Glomerular visceral epithelial cell (primary cell): ENCODE measurements at regions not wholly inside any gene's neighbourhood (a gene's known extent, or its start where the extent isn't known, plus 50 kb on each side); places are given as distances from the start of the nearest gene placed in this dataset.

ENCODE experiments used
- DNase-seq: peaks from one replicate; pipeline ENCODE4 v3.0.0-alpha.2; 2016; ENCODE audit errors: extremely low spot score

GRCh38 chr6:156378853-156379252 lies 398.3 kb upstream of the ARID1B start:
- DNase-seq = no peak

DNA sequence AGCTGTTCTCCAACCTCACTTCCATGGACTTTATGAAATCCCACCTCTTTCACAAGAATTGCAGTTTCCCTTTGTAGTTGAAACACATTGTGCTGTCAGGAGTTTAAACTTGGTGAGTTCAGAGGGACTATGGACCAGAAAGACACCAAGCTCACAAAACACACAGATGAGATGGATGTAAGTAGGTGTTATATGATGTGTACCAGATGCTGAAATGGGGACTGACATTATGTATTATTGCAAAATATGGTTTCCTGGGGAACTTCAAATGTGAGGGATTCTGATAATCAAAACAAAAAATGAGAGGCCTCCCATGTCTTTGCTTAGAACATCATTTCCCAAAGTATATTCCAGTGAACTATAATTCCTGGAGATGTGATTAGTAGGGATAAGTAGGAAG lies 401.1 kb upstream of the ARID1B start:
- DNase-seq = no peak

- DNase-seq = no peak
These were observed 417.3 kb upstream of the ARID1B start for GRCh38 chr6:156359912-156360311.

DNA sequence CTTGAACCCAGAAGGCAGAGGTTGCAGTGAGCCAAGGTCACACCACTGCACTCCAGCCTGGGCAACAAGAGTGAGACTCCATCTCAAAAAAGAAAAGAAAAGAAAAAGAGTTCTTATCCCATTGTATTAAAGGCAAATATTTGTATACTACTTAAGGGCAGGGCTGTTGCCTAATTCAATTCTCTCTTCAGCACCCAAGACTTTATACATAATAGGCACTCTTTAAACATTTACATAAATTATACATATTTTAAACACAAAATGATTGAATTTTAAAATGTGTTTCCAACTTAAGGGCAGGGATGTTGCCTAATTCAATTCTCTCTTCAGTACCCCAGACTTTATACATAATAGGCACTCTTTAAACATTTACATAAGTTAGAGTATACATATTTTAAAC lies 424.3 kb upstream of the ARID1B start:
- no peak for DNase-seq

GRCh38 chr6:156351346-156351966 lies 425.7 kb upstream of the ARID1B start:
- DNase-seq = no peak

DNA sequence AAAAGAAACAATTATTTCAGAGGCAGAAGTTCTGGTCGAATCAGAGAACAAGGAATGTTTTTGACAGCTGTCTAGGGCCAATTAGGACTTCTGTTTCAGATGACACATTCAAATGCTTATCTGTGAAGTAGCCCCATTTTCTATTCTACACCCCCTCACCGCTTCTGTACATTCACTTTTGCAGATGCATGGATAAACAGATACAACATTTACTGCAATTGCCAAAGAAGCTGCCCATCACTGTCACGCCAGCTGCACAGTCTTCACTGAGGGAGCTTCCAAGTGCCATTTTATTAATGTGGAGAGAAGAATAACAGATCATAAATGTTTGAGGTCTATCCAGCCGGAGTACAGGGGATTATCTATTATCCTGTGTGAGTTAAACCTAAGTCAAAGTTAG lies 426.8 kb upstream of the ARID1B start:
- DNase-seq = no peak

DNA sequence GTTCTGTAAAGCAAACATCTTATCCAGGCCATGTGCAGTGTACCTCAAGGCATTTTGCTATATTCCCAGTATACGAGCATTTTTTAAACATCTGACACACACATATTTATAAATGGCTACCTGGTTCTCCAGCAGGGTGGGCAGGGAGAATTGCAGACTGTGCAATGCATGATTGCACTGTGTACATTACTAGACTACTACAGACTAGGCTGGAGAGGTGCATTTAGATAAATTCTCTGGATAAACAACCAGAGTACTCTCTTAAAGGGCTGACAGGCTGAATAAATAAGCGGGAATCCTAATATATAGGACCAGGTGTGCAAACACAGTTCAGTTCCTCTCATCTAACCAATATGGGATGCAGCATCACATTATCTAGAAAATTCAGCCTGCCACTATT lies 428.3 kb upstream of the ARID1B start:
- DNase-seq = no peak

DNA sequence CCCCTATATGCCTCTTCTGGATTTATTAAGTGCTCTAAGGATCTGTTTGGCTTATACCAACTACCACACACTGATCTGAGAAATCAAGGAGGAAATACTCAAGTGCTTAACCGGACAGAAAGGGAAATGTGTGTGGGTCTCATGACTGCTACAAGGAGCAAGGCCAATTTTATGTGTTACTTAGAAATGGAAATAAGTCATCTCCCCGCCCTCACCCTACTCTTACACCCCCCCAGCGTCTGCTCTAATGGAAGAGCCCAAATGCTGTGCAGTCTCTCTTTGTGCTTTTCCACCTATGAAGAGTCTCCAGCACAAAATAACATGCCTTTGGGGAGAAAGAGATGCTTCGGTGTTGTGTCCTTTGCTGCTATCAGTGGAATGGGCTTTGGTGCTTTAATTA lies 428.8 kb upstream of the ARID1B start:
- no peak for DNase-seq

DNA sequence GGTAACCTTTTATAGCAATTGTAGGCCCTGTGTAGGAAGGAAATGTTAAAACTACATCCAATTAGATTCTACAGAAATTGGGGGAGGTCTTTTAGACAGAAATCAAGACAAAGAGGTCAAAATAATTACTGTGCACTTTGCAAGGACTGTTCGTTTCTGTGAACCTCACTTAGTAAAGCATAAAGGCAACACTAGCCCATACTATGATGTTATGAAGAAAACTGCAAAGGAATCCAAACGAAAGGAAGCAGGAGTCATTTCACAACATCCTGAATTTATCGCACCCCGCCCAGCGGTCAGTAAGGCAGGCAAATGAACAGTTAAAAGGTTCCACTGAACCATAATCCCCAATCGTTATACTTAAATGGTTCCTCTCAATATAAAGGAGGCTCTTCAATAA lies 429.5 kb upstream of the ARID1B start:
- no peak for DNase-seq

DNA sequence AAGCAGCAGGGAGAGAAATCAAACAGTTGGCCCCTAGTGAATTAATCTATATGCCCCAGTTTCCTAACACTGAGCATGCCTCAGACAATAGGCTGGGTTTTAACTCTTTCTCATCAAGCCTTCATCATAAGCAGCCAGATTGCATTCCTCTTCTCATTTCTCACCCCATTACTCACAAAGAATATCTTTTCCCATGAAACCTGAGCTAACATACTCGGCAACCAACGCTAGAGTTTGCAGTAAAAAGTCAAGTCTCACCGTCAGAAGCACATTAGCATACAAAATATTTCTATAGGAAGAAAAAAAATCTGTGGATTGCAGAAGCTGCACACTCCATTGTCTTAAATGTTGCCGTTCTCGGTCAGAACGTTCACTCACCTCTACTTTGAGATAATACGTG lies 429.9 kb upstream of the ARID1B start:
- no peak for DNase-seq

DNA sequence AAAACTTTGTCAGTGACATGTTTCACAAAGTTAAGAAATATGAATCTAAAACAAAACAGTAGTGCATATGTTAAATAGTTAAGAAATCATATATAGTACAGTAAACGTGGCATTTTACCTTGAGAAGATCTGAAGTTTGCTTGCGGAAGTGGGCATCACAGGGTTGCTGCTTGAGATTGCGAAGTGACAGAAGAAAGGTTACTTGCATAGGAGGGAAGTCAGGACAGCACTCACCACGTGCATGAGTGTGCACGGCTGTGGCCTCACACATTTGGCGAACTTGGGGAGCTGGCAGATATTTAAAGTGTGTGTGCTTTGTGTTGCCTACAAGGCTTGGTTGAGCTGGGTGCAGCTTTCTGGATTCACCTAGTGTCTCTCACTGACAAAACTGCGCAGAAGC lies 431.5 kb upstream of the ARID1B start:
- no peak for DNase-seq

DNA sequence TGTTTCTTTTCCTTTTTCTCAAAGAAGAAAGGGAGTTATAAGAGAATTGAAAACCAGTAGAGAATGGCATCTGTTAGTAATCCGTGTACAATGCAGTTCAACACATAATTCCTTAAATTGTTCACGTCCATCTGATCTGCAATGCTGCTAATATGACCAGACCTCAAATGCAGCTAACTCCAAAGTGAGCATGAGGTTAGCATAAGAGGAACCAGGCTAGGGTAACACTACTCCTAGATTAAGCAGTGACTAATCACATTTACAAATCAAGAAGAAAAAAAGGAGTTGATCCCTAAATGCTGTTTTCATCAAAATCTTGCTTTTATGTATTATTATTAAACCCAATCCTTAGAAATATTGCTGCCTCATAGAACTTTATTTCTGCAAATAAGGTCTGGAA lies 432.7 kb upstream of the ARID1B start:
- DNase-seq = no peak

DNA sequence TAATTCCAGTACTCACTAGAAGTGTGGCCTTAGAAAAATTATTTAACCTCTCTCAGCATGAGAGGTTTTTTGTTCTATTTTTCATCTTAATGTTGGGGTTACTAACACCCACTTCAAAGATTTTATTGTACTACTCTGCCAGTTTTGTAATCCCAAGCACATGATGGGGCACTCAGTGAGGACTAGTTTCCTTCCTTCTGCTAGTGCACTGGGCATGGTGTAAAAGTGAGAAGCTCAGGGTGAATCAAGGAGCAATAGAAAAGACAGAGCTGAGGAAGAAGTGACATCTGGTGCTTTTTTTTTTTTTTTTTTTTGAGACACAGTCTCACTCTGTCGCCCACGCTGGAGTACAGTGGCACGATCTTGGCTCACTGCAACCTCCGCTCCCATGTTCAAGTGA lies 439.4 kb upstream of the ARID1B start:
- no peak for DNase-seq

DNA sequence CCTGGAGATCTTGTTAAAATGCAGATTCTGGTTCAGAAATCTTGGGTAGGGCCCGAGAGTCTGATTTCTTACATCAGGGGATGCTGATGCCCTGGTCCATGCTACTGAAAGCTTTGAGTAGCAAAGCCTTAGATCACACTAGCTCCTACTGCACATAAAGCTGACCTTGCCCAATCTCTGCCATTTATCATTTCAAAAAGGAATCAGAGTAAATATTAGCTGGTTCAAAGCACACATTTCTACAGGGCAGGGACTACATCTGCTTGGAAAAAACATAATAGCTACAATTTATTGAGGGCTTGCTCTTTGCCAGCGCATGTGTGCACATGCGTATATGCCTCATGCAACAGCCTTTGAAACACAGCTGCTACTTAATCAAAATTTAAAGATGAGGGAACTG lies 440.4 kb upstream of the ARID1B start:
- no peak for DNase-seq

GRCh38 chr6:156336089-156336488 lies 441.1 kb upstream of the ARID1B start:
- peak; percentile 23 for DNase-seq

GRCh38 chr6:156334966-156335365 lies 442.2 kb upstream of the ARID1B start:
- no peak for DNase-seq

- DNase-seq = no peak
These were observed 457.5 kb upstream of the ARID1B start for GRCh38 chr6:156319707-156320106.

GRCh38 chr6:156316583-156317125 lies 460.5 kb upstream of the ARID1B start:
- no peak for DNase-seq

DNA sequence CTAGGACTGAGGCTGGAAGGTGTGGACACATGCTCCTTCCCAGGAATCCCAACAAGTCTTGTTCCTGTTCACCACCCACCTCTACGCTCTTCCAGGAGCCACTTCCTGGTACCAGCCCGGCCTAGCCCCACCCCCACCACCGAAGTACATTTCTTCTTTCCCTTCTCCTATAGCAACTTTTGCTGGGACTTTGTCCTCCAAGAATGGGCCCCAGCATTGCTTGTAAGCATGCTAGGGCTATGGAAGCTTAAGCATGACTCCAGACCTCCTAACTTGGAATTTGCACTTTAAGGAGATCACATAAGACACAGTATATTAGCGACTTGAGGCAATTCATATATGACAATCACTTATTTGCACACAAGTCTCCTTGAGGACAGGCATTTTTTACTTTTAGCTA lies 462.0 kb upstream of the ARID1B start:
- DNase-seq = no peak

GRCh38 chr6:156313037-156313436 lies 464.1 kb upstream of the ARID1B start:
- DNase-seq = no peak

GRCh38 chr6:156311291-156311690 lies 465.9 kb upstream of the ARID1B start:
- no peak for DNase-seq

DNA sequence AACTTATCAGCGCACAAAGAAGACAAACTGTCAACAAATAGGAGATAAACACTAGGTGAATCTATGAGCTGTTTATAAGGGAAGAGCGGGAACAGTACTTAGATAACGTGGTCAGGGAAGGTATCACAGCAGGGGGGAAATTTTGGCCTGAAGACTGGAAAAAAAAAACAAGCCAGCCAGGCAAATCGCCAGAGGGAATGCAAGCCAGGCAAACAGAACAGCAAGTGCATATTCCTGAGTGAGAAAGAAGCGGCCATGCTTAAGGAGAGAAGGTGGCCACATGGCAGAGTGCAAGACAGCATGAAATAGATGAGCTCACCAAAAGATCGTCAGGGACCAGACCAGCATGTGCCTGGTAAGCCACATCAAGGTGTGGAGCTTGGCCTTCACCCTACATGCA lies 466.5 kb upstream of the ARID1B start:
- no peak for DNase-seq

DNA sequence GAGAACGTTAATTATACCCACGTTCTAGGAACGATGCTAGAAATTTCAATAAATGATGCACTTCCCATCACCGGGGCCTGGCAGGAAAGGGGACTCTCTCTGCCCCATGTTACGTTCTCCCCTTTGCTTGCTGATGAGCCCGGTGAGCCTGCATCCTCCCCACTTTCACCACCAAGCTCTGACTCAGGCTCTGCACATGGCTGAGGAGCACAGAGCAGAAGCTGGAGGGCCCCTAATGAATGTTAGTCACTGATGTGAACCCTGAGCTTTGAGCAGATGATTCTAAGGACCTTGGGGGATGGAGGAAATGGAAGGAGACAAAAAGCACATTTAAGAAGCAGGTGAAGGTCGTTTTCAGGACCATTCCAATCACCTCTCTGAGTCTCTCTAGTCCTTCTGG lies 468.2 kb upstream of the ARID1B start:
- no peak for DNase-seq

GRCh38 chr6:156308604-156309003 lies 468.6 kb upstream of the ARID1B start:
- DNase-seq = no peak
